GM21576 (cell line): ENCODE measurements at regions not wholly inside any gene's neighbourhood (a gene's known extent, or its start where the extent isn't known, plus 50 kb on each side); places are given as distances from the start of the nearest gene placed in this dataset.
"Not testable (repeated sequence)": the region's sequence is repeated elsewhere in the genome, so short reads cannot be mapped to it uniquely, and the experiment has no call there.

Experiments
- ATAC-seq: cut with Tn5 transposase; IDR thresholded peaks from one replicate; pipeline ENCODE4 v1.9.1; 2021; ENCODE audit warnings: mild to moderate bottlenecking, moderate library complexity; ENCODE audit not compliant: unreplicated experiment

DNA sequence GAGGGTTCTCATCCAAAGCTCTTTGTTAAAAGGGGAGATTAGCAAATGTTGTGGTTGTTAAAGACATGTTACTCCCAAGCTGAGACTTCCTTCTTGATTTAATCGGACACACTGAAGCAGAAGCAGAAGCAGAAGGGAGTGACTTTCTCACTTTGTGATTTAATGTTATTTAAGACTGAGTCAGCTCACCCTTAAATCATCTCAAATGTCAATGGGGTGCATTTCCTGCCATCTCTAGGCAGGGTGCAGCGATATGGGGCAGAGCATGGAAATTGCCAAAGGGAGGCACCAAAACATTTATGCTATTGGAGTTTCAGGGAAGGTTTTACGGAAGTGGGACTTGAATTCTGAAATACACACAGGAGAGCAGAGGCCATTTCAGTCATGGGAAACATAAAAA, 283.6 kb downstream of the ABCC12 start:
- no peak for ATAC-seq

- no peak for ATAC-seq
These were observed 289.4 kb downstream of the ABCC12 start for GRCh38 chr16:47866423-47866822.

DNA sequence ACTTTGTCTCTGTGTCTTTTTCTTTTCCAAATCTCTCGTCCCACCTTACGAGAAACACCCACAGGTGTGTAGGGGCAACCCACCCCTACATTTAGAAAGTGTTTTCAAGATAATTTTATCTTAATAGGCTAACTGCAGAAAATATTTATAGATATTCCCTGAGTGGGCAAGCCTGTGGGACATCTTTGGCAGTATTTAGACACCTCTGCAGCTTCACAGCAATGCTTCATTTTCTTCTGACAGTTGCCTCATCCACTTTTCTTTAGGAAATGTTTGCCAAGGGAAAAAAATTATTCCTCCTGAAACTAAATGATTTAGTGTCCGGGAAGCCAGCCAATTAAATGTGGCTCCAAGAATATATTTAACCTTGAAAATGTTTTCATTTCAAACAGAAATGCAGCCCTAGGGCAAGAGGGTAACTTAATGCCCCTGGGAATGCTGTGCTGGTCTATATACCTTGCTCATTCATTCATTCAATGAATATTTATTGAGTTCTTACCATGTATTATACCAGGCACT, 290.4 kb downstream of the ABCC12 start:
- ATAC-seq = no peak

DNA sequence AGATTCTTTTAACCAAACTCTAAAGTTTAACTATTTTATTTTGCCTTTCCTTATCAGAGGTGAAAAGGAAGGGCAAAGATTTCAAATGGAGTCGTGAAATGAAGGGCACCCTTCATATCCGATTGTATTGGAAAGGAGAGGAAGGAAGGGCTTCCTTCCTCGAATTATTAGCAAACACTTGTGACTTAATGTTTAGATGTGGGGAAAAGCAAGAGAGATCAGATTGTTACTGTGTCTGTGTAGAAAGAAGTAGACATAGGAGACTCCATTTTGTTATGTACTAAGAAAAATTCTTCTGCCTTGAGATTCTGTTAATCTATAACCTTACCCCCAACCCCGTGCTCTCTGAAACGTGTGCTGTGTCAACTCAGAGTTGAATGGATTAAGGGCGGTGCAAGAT, 291.5 kb downstream of the ABCC12 start:
- not testable (repeated sequence) for ATAC-seq

DNA sequence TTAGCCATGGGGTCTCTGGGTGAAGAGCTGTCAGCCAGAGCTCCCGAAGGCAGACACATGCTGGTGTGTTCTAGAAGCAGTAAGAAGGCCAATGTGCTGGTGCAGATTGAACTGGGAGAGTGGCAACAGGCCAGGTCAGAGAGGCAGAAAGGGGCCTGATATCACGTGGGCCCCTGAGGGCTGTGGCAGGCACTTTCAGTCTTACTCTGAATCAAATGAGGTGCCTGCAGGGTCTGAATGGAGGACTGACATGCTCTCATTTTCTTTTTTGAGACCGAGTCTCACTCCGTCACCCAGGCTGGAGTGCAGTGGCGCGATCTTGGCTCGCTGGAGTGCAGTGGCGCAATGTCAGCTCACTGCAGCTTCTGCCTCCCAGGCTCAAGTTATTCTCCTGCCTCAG, 293.8 kb downstream of the ABCC12 start:
- ATAC-seq = no peak

DNA sequence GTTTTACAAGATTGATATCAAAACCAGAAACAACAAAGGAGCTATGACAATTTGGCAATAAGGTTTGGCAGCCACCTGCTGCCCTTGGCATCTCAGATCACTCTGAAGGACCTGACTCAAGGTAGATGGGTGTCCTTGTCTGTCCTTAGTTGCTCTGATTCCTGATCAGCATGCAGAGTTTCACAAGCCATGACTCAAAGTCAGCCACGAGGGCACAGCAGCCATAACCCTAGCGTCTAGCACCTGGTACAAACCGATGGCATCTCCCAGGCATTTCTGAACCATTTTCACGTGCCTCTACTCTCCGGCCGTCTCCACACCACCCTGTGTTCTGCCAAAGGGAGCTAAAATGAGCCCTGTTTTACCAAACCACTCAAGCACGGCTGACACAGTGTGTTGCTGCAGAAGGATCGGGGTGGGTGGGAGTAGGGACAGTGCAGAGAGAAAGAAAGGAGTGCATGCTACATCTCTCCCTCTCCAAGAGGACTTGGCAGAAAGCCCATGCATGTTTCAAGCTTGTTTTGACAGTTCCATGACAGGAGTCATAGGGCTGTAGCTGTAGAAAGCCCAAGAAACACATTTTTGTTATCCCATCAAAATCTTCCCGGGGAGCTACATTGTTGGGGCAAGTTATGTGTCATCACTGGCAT, 297.3 kb downstream of the ABCC12 start:
- ATAC-seq = no peak

DNA sequence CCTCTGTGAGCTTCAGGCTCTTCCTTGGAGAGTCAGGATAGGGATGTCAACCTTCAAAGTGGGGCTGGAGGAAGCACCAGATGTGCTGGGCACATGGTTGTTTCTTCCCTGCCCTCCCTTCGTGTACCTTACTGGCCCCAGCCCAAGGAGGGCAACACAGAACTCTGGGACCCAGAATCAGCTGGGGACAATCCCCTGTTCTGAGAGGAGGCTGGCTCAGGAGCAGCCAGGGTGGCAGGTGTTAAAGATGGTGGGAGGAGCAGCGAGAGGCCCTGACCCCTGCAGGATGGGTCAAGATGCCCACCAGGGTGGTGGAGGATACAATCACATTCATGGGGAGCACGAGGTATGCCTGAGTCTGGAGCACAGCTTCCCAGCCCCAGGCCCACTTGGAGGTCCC, 300.4 kb downstream of the ABCC12 start:
- no peak for ATAC-seq

DNA sequence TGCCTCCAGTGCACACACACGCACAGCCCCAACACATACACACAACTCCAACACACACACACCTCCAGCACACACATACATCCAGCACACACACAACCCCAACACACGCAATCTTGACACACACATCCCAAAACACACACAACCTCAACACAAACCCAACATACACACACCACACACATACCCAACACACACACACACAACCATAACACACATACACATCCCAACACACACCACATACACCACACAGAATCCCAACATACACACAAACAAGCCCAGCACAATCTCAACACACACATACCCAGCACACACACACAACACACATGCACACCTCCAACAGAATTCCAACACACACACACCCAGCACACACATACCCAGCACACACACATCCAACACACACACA, 301.1 kb downstream of the ABCC12 start:
- no peak for ATAC-seq

GRCh38 chr16:47852991-47853390, 302.8 kb downstream of the ABCC12 start:
- no peak for ATAC-seq

GRCh38 chr16:47851146-47851545, 304.6 kb downstream of the ABCC12 start:
- no peak for ATAC-seq

DNA sequence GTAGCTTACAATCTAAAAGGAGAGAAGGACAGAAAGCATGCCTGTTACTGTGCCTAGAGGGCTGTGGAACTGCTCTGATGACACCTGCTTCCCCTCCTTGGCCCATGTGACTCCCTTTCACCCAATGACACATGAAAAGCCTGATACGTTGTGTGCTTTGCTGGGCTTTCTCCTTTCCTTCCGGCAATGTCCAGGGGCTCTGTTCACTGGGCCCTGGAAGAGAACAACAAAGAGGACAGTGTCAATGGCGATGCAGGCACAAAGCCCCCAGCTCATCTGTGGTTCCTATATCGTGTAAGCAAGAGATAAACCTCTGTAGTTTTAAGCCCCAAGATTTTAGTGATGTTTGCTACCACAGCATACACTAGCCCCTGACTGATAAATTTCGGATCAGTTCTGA, 306.1 kb downstream of the ABCC12 start:
- ATAC-seq = no peak

GRCh38 chr16:47848421-47849109, 307.2 kb downstream of the ABCC12 start:
- ATAC-seq = no peak

- no peak for ATAC-seq
These were observed 308.4 kb downstream of the ABCC12 start for GRCh38 chr16:47847220-47847970.

- no peak for ATAC-seq
These were observed 321.2 kb downstream of the ABCC12 start for GRCh38 chr16:47834485-47835024.

DNA sequence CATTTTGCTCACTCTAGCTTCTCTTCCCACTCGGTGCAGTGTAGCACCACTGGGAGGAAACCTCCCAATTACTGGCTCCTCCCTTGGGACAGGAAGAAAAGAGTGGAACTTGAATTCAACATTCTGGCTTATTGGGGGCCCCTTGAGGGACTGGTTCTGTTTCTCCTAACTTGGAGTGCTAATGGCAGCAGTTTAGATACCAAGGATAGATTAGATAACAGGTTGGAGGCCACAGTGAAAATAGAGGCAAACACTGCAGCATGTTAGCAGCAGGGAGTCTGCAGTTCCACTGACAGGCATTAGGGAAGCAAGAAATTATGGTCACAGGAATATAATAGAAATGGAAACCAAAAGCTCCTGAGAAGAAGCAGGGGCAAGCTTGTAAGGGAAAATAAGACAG, 322.0 kb downstream of the ABCC12 start:
- ATAC-seq = no peak

DNA sequence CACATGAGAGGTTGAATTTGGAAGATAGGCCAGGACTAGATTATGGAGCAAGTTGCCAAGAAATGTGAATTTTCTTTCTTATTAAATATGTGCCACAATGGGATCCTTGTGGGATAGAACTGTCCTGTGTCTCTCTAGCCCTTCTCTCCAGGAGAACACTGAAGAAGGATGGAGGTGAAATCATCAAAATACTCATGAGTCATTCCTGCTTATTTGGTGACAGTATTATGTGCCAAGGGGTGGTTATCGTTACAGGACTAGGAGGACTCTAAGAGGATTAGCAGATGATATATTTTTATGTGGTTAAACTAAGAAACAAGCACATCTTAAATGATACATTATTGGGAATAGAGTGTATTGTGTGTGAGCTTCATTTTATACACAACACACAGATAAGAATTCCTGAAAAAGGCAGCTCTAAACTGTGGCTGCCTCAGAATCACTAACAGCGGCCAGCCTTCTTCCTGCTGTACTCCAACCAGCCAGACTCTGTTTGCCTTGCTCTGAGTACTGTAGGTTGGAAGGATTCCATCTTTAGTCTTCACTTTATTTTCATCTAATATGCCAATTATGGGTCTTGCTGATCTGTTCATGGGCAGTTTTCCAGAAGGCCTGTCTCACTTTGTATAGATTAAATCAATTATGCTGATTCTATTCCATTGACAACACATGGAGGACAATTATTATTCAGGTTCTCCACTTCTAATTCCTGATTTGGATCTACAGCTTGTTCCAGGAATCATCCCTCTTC, 325.8 kb downstream of the ABCC12 start:
- ATAC-seq = no peak

- no peak for ATAC-seq
These were observed 329.7 kb downstream of the ABCC12 start for GRCh38 chr16:47826070-47826469.

DNA sequence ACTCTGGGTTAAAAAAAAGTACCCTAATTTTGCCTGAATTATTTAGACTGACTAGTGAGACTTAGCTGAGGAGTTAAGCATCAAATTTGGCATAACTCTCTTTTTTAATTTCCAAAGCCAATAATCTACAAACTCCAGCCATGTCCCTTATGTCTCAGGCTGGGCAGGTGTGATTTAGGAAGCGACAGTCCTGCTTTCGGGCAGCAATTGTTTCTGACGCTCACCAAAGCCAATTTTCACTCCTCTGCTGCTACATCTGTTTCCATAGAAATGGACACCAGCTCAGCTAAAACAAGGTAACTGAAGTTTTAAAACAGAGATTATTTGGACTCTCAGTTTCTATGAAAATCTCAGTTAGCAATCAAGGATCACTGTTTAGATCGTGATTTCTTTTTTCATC, 338.7 kb downstream of the ABCC12 start:
- ATAC-seq = no peak

- ATAC-seq = no peak
These were observed 339.3 kb downstream of the ABCC12 start for GRCh38 chr16:47816511-47816910.

DNA sequence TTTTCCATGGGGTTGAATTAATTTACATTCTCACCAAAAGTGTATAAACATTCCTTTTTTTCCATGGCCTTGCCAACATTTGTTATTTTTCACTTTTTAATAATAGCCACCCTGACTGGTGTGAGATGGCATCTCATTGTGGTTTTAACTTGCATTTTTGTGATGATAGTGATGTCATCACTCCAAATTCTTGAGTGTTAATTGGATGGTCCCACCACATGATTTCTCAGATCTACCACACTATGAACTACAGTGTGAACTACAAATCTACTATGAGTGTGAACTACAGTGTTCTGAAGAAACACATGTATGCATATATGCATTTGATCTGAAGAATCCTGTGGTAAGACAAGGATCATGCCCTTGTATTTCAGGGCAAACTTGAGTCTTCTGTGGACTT, 340.1 kb downstream of the ABCC12 start:
- no peak for ATAC-seq

GRCh38 chr16:47811758-47812157, 344.0 kb downstream of the ABCC12 start:
- ATAC-seq = not testable (repeated sequence)
